AG04450 (cell line): ENCODE measurements at regions not wholly inside any gene's neighbourhood (a gene's known extent, or its start where the extent isn't known, plus 50 kb on each side); places are given as distances from the start of the nearest gene placed in this dataset.

Source experiments
- CTCF ChIA-PET: fragments of 300-600, 350-600 bp; formaldehyde crosslinking; extraction: SDS; loops from one replicate; lab custom pipeline; 2022; ENCODE audit warnings: antibody characterized with exemption, inconsistent platforms; lab: Charles Lee
- POLR2A ChIA-PET: fragments of 350-600 bp; formaldehyde crosslinking; extraction: SDS; loops from one replicate; lab custom pipeline; 2021; ENCODE audit warnings: antibody characterized with exemption, inconsistent platforms; lab: Yijun Ruan, JAX
- DNase-seq: peaks from one replicate; pipeline ENCODE4 v3.0.0-alpha.2; 2011; ENCODE audit warnings: low read depth, low spot score
- H3K27ac ChIP-seq: one replicate; pipeline ENCODE4 v1.5.1; 2012; ENCODE audit warnings: low read depth, low read length, control low read depth
- H3K27me3 ChIP-seq: one replicate; pipeline ENCODE4 v1.6.0; 2012; ENCODE audit warnings: low read length; ENCODE audit not compliant: control insufficient read depth, insufficient read depth
- H3K4me3 ChIP-seq: 2 replicates; pipeline ENCODE4 v1.5.1; 2011; ENCODE audit warnings: mild to moderate bottlenecking, low read depth, low read length, control low read depth
- H3K9me3 ChIP-seq: 2 replicates; pipeline ENCODE4 v1.5.1; 2012; ENCODE audit warnings: low read length; ENCODE audit not compliant: control insufficient read depth, insufficient read depth
- TF ChIP-seq, protein P1 (sequence below): IDR thresholded peaks from 2 replicates; pipeline ENCODE4 v1.5.1; 2011; ENCODE audit warnings: low read depth, low read length, control low read depth, inconsistent platforms

DNA sequence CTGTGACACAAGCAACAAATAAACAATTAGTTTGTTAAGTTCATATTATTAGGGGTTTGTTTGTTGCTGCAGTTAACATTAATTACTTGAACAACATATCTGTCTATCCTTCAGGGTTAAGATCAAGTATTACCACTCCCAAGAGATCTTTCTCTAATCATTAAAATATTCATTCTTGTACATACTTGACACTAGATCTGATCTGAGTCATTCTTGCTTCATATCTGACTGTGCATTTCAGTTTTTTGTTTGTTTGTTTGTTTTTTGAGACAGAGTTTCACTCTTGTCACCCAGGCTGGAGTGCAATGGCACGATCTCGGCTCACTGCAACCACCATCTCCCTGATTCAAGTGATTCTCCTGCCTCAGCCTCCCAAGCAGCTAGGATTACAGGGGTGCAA is 613.3 kb upstream of the PLXNA2 start:
- Histone ChIP-seq H3K27me3 (no peaks in the 10 kb centered on the region), H3K9me3 (no peaks in the 10 kb centered on the region), H3K4me3 (no peak overlapping the region), H3K27ac (no peak overlapping the region)
- POLR2A ChIA-PET, result no interaction called here
- no peak for DNase-seq
- TF ChIP-seq, protein P1, sequence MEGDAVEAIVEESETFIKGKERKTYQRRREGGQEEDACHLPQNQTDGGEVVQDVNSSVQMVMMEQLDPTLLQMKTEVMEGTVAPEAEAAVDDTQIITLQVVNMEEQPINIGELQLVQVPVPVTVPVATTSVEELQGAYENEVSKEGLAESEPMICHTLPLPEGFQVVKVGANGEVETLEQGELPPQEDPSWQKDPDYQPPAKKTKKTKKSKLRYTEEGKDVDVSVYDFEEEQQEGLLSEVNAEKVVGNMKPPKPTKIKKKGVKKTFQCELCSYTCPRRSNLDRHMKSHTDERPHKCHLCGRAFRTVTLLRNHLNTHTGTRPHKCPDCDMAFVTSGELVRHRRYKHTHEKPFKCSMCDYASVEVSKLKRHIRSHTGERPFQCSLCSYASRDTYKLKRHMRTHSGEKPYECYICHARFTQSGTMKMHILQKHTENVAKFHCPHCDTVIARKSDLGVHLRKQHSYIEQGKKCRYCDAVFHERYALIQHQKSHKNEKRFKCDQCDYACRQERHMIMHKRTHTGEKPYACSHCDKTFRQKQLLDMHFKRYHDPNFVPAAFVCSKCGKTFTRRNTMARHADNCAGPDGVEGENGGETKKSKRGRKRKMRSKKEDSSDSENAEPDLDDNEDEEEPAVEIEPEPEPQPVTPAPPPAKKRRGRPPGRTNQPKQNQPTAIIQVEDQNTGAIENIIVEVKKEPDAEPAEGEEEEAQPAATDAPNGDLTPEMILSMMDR, result no peak
- CTCF ChIA-PET, result no interaction called here

DNA sequence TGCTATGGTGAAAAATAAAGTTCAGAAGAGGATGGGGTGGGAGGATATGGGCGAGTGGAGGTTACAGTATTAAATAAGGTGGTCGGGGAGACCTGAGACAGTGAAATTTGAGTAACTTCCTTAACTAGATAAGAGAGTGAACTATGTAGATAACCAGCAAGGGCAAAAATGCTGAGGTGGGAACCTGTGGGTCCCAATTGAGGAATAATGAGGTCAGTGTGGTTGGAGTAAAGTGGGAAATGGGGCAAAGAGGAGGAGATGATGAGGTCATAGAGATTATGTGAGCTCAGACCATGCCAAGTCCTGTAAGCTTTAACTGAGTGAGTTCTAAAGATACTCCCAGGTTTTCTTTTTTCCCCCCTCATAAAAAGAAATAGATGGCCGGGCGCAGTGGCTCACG is 614.6 kb upstream of the PLXNA2 start:
- ChIA-PET POLR2A (no interaction called here), CTCF (no interaction called here)
- no peak for DNase-seq
- TF ChIP-seq, protein P1, result no peak
- Histone ChIP-seq H3K27ac (no peak overlapping the region), H3K27me3 (no peaks in the 10 kb centered on the region), H3K9me3 (no peaks in the 10 kb centered on the region), H3K4me3 (no peak overlapping the region)

DNA sequence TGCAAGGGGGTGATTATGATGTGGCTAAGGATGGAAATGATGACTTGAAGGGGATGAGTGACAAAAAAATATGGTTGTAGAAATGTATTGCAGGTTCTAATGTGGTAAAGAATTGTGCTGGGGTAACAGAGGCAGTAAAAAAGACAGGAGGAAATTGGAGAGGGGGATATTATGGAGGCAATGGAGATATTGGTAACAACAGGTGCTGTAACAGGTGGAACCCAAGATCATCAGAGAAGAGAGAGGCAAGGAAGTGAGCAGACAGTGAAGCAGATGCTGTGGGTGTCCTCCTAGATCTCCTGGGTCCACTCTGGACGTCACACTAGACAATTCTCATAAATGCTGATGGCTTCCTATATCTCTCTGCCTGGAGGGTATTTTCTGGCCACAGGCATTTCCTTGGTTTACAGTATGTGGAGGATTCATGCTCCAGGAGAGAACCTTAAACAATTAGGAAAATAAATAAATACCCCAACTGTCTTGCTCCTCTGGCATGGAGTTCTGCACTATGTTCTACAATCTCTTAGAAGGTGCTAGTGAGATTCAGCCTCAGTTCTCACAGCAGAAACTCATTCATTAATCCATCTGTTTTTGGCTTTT is 620.3 kb upstream of the PLXNA2 start:
- POLR2A ChIA-PET, result no interaction called here
- H3K27me3 ChIP-seq, result no peaks in the 10 kb centered on the region
- TF ChIP-seq, protein P1, result no peak
- H3K9me3 ChIP-seq, result no peaks in the 10 kb centered on the region
- CTCF ChIA-PET, result no interaction called here
- no peak overlapping the region for H3K27ac ChIP-seq
- no peak for DNase-seq
- H3K4me3 ChIP-seq, result no peak overlapping the region

DNA sequence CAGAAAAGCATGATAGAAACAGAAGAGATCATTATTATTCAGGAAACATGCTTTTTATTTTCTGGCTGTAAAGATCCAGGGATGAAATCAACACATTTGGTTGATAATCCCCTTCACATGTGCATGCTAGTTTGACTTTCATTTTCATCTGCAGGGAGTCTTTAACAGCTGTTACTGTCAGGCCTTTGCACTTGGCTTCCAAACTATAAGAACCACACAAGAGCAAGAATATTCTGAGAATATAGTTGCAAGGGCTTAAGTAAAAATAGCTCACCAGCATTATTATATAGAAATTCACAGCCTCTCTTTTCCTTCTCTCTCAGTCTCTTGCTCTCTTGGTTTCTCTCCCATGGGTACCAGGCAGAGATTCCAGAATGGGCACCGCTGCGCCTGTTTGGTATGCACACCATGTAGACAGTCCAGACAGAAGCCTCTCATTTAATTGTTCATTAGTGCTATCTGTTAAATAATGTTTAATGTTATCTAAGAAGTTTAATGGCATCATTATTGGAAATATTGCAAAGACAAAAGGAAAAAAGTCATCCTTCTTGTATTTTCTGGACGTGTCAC is 622.3 kb upstream of the PLXNA2 start:
- DNase-seq, result no peak
- Histone ChIP-seq H3K27ac (no peak overlapping the region), H3K4me3 (no peak overlapping the region), H3K27me3 (no peaks in the 10 kb centered on the region), H3K9me3 (no peaks in the 10 kb centered on the region)
- TF ChIP-seq, protein P1, result no peak
- ChIA-PET CTCF (no interaction called here), POLR2A (no interaction called here)

DNA sequence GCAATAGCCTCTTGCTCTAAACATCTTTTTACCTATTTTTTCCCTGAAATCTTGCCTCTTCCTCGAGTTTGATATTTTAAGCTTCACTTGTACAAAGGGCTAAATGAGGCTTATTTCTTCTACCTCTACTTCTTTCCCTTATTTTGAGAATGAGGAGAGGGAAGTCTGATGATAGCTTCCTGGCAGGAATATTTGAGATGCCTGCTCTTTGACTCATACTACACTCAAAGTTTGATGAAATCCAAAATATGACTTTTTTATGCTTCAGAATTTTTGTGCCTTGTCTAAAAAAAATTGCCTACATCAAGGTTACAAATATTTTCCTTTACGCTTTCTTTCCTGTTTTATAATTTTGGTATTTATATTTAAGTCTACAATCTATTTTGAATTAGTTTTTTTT is 624.4 kb upstream of the PLXNA2 start:
- Histone ChIP-seq H3K27ac (no peak overlapping the region), H3K4me3 (no peak overlapping the region), H3K9me3 (no peaks in the 10 kb centered on the region), H3K27me3 (no peaks in the 10 kb centered on the region)
- TF ChIP-seq, protein P1, result no peak
- POLR2A ChIA-PET, result no interaction called here
- no peak for DNase-seq
- CTCF ChIA-PET, result no interaction called here
